Neural cell (in vitro differentiated cells): ENCODE measurements at regions not wholly inside any gene's neighbourhood (a gene's known extent, or its start where the extent isn't known, plus 50 kb on each side); places are given as distances from the start of the nearest gene placed in this dataset.

Experiments used
- EP300 ChIP-seq: fragments of 450-650 bp; conservative IDR thresholded peaks from 2 replicates; pipeline ENCODE4 v1.6.1; 2014; ENCODE audit warnings: antibody characterized with exemption, mild to moderate bottlenecking, moderate library complexity; ENCODE audit not compliant: poor library complexity, severe bottlenecking
- RAD21 ChIP-seq: fragments of 450-650 bp; conservative IDR thresholded peaks from 2 replicates; pipeline ENCODE4 v1.6.1; 2014; ENCODE audit warnings: antibody characterized with exemption, mild to moderate bottlenecking, moderate library complexity
- TF ChIP-seq, protein P1 (sequence below): fragments of 450-650 bp; IDR thresholded peaks from 2 replicates; pipeline ENCODE4 v1.5.1; 2014; ENCODE audit warnings: antibody characterized with exemption, mild to moderate bottlenecking, moderate library complexity; ENCODE audit not compliant: poor library complexity, severe bottlenecking
- TF ChIP-seq, protein P2 (sequence below): IDR thresholded peaks from 2 replicates; pipeline ENCODE4 v1.6.1; 2012; ENCODE audit warnings: borderline replicate concordance

DNA sequence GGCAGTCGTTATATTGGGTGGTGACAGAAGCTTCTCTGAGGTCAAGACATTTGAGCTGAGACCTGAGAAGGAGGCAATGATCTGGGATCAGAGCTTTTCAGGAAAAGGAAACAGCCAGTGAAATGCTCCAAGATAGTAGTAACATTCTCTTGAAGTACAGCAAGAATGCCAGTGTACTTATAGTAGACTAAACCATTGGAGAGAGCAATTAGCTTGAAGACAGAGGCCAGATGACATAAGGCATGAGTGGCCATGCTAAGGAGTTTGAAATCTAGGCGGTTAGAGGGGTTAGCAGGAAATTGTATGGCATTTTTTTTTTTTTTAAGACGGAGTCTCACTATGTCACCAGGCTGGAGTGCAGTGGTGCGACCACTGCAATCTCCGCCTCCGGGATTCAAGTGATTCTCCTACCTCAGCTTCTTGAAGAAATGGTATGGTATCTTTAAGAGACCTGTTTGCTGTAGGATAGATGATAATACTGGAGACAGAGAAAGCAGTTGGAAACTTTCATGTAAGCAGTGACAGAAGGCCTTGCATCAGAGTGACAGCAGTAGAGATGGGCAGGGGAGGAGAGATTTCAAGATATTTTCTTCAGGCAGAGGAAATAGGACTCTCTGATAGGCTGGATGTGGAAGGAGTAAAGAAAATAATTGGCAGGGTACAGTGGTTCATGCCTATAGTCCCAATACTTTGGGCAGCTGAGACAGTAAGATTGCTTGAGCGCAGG, 482.2 kb upstream of the PAPPA start:
- TF ChIP-seq RAD21 (no peak), EP300 (no peak)
- TF ChIP-seq, protein P1, sequence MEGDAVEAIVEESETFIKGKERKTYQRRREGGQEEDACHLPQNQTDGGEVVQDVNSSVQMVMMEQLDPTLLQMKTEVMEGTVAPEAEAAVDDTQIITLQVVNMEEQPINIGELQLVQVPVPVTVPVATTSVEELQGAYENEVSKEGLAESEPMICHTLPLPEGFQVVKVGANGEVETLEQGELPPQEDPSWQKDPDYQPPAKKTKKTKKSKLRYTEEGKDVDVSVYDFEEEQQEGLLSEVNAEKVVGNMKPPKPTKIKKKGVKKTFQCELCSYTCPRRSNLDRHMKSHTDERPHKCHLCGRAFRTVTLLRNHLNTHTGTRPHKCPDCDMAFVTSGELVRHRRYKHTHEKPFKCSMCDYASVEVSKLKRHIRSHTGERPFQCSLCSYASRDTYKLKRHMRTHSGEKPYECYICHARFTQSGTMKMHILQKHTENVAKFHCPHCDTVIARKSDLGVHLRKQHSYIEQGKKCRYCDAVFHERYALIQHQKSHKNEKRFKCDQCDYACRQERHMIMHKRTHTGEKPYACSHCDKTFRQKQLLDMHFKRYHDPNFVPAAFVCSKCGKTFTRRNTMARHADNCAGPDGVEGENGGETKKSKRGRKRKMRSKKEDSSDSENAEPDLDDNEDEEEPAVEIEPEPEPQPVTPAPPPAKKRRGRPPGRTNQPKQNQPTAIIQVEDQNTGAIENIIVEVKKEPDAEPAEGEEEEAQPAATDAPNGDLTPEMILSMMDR: no peak
- TF ChIP-seq, protein P2, sequence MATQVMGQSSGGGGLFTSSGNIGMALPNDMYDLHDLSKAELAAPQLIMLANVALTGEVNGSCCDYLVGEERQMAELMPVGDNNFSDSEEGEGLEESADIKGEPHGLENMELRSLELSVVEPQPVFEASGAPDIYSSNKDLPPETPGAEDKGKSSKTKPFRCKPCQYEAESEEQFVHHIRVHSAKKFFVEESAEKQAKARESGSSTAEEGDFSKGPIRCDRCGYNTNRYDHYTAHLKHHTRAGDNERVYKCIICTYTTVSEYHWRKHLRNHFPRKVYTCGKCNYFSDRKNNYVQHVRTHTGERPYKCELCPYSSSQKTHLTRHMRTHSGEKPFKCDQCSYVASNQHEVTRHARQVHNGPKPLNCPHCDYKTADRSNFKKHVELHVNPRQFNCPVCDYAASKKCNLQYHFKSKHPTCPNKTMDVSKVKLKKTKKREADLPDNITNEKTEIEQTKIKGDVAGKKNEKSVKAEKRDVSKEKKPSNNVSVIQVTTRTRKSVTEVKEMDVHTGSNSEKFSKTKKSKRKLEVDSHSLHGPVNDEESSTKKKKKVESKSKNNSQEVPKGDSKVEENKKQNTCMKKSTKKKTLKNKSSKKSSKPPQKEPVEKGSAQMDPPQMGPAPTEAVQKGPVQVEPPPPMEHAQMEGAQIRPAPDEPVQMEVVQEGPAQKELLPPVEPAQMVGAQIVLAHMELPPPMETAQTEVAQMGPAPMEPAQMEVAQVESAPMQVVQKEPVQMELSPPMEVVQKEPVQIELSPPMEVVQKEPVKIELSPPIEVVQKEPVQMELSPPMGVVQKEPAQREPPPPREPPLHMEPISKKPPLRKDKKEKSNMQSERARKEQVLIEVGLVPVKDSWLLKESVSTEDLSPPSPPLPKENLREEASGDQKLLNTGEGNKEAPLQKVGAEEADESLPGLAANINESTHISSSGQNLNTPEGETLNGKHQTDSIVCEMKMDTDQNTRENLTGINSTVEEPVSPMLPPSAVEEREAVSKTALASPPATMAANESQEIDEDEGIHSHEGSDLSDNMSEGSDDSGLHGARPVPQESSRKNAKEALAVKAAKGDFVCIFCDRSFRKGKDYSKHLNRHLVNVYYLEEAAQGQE: no peak
